8988T (cell line): ENCODE measurements at regions not wholly inside any gene's neighbourhood (a gene's known extent, or its start where the extent isn't known, plus 50 kb on each side); places are given as distances from the start of the nearest gene placed in this dataset.
"Not testable (repeated sequence)": the region's sequence is repeated elsewhere in the genome, so short reads cannot be mapped to it uniquely, and the experiment has no call there.

Source experiments
- DNase-seq: peaks from one replicate; pipeline ENCODE4 v3.0.0; 2011

GRCh38 chr2:144774809-144775208 lies 254.9 kb upstream of the ZEB2 start:
- DNase-seq = no peak

DNA sequence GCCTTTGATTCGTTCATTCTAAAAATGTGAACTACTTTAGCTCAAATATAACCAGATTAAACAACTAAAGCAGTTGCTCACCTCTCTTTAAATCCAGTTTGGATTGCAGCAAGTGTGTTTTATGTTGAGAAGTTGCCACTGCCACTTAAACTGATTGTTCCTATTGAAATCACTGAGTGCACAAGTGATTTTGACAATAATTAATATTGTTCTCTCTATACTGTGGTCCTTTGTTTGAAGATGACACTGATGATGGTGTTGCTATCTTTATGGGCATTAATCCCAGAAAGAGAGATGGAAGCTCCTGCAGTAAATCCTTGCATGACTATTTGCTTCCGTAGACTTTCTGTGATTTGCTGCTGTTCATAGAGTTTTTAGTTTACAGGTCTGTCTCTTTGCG lies 251.4 kb upstream of the ZEB2 start:
- DNase-seq = no peak

GRCh38 chr2:144770616-144771230 lies 250.8 kb upstream of the ZEB2 start:
- DNase-seq = no peak

GRCh38 chr2:144760939-144761338 lies 241.0 kb upstream of the ZEB2 start:
- not testable (repeated sequence) for DNase-seq

DNA sequence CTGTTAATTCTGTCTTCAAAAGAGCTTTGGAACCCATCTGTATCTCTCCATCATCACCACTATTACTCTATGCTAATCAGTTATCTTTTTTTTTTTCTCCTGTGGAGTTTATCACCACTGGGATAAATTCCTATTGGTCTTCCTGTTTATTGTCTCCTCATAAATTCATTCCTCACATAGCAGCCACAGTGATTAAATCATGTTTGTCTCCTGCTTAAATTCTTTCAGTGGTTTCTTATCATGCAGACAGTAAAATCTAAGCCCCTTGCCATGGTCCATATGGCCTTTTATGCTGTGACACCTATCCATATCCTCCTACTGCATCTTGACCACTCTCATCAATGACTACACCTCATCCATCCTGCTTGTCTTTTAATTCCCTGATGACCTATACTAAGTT lies 239.8 kb upstream of the ZEB2 start:
- no peak for DNase-seq

DNA sequence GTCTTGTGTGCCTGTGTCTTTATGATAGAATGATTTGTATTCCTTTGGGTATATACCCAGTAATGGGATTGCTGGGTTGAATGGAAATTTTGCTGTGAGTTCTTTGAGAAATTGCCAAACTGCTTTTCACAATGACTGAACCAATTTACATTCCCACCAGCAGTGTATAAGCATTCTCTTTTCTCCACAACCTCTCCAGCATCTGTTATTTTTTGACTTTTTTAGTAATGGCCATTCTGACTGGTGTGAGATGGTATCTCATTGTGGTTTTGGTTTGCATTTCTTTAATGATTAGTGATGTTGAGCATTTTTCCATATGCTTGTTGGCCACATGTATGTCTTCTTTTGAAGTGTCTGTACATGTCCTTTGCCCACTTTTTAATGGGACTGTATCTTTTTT lies 238.3 kb upstream of the ZEB2 start:
- DNase-seq = not testable (repeated sequence)

- no peak for DNase-seq
Measured at GRCh38 chr2:144753416-144753815, 233.5 kb upstream of the ZEB2 start.

DNA sequence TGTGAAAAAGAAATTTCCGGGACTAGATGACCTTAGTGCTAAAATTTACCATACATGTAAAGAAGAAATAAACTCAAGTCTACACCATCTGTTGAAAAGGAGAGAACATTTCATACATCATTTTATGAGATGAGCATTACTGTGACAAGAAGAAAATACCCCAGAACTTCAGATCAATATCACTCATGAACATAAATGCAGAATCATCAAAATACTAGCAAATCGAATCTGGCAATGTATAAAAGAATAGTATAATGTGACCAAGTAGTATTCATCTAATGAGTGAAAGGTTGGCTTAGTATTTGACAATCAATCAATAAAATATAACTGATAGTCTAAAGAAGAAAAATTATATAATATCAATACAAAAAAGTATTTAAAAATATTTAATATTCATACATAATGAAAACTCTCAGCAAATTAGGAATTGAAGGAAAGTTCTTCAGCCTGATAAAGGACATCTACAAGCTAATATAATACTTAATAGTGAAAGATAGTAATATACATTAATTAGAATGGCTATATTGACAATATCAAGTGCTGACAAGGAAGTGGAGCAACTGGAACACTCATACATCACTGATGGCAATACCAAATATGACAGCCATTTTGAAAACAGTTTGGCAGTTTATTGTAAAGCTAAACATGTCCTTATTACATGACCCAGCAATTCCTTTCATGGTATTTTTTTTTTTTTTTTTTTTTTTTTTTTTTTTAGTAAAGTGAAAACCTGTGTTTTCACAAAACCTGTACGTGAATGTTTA lies 231.4 kb upstream of the ZEB2 start:
- no peak for DNase-seq

DNA sequence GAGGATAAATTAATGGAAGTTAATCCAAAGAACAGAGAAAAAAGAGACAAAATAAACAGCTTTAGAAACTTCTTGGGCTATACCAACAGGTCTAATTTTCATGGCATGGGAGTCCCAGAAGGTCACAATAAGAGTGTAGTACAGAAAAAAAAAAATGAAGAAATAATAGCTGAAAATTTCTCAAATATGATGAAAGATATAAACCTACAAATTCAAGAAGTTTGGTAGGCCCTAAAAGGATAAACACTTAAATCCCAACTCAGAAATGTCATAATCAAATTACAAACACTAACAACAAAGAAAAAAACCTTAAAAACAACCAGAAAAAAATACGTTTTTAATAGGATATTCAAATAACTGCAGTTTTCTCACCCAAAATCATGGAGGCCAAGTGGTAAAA lies 229.3 kb upstream of the ZEB2 start:
- DNase-seq = no peak

DNA sequence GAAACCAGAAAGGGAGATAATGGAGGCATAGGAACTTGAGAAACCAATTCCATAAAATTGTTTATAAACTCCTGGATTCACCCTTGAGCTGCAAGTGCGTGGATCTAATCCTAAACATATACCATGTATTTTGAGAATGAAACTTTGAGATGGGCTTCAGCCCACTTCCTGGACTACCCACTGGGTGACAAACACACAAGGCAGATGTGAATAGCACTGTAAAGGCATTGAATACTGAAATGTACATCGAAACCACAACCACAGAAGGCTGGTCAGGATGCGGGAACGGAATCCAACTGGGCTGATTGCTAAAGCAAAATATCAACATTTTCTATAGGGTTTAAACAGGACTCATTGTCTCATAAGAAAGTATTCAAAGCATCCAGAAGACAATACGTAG lies 228.5 kb upstream of the ZEB2 start:
- no peak for DNase-seq

DNA sequence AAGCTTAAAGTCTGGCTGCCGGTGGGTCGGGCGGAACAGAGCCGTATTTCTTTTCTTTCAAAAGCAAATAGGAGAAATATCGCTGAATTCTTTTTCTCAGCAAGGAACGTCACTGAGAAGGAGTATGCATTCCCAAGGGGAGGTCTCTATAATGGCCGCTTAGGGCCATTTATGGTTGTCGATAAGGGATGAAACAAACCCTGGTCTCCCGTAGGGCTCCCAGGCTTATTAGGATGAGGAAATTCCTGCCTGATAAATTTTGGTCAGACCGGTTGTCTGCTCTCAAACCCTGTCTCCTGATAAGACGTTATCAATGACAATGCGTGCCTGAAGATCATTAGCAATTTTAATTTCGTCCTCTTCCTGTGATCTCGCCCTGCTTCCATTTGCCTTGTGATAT lies 227.7 kb upstream of the ZEB2 start:
- no peak for DNase-seq

DNA sequence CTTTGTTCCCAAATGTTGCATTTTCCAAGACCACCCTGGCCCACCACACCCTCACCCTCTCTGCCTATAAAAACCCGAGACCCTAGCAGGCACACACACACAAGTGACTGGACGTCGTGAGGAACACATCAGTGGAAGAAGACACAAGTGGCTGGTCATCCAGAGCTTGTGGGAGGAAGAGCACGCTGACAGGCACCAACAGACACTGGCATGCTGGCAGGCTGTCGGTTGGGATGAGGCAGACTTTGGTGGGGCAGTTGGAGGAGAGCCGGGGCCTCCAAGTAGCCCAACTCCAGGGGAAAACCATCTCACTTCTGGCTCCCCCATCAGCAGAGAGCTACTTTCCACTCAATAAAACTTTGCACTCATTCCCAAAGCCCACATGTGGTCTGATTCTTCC lies 225.5 kb upstream of the ZEB2 start:
- no peak for DNase-seq

DNA sequence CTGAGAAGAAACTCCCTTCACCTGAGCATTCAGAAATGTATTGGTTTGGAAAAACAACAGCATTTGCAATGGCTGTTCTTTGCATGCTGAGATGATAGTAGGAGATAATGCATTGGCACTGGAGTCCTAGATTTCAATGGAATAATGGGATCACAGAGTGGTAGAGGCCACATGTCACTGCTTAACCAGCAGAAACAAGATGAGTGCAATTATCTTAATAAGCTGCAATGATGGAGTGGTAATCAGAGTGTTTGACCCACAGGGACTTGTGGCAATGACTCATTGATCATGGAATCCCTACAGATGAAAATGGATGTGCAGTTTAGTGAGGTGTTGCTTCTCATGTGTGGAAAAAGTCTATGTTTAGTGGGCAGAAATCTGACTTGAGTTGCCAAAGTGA lies 218.8 kb upstream of the ZEB2 start:
- no peak for DNase-seq

GRCh38 chr2:144730711-144731110 lies 210.8 kb upstream of the ZEB2 start:
- DNase-seq = no peak

- not testable (repeated sequence) for DNase-seq
Measured at GRCh38 chr2:144724460-144724859, 204.5 kb upstream of the ZEB2 start.

DNA sequence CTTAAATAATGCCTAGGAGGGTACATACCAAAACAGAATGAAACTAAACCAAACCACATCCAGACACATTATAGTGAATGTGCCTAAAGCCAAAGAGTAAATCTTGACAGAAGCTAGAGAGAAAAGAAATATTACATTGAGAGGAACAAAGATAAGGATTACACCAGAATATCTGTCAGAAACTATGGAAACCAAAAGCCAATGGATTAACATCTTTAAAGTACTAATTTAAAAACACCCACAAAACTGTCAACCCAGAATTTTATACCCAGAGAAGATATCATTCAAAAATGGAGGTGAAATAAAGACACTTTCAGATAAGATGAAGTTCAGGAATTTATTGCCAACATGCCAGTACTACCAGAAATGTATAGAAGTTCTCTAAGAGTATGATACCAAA lies 198.5 kb upstream of the ZEB2 start:
- DNase-seq = no peak

DNA sequence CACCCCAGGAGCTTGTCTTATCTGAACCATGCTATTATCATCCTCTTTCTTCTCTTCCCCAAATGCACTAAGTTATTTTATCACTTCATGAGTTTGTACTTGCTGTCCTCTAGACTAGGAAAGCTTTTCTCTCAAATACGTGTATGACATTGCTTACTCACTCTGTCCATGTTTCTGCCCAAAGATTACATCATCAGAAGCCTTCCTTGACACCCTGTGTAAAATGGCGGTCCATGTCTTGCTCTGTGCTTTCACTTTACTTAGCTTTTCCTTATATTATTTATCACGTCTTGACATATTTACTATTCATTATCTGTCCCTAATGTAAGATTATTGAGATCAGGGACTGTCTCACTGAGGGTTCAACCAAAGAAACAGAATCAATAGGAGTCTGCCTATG lies 196.1 kb upstream of the ZEB2 start:
- no peak for DNase-seq

DNA sequence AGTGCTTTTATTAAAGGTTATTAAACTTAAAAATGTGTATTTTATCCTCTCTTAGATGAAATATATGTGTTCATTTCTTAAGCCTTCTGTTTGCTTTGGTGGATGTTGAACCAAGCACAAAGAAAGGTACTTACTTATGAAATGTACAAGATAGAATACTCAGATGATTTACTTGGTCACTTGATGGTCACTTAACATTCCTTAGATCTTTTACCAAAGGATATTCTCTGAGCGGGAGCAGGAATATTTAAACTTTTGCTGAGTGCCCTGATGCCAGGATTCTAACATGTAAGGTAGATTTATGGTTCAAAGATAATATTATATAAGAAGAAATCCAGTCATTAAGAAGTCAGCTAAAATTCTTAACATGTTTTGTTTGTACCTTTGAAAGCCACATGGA lies 193.5 kb upstream of the ZEB2 start:
- DNase-seq = no peak

DNA sequence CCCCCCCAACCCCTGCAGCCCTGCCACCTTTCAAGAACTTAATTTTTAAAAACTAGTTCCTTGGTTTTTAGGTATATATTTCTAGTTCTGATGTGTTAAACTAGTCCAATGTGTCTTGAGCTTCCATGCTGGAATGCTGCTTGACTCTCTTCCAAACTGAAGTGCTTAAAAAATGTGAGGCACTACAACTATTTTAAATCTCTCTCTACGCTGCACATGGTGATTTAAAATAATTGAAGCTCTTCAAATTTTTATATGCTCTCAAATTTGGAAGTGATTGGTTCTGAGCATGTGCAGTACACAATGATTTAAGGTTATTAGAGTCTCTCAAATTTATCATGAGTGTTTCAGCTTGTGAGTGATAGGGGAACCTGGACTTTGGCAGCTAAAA lies 192.6 kb upstream of the ZEB2 start:
- DNase-seq = no peak

DNA sequence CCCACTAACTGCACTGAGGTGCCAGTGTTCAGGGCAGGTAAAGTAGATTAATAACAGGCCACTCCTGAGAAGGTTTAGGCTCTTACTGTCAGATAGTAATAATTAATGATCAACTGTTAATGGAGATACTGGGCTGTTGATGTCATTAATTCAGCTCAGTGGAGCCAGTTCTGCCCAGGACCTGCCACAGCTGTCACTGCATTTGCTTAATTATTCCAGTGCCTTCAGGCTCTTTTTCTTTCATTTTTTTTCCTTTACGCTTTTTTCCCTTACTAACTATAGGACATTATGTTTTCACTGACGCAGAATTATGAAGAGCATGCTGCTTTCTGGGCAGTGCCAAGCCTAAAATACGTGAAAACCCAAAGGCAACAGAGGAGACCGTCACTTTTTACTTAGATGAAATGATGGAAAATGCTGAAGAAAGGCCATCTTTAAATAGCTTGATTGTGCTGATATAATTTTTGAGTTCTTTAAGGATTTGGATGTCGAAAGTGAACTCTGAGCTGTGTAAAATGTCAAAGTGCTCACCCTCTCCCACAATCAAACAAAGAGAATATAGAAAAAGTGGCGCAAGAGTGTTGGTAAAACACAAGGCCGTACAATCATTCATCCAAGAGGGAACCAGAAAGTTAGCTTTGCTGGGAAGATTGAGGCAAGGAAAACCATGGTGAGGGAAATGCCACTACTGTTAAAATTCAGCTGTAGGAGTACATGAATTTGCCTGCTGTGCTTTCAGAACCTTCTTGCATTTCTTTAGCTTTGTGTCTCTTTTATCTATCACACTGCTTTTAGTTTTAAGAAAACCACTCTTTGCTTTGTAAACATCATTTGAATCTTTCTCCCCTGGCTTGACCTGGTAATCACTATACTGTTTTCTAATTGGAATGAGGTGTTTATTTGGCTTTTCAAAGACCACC lies 192.0 kb upstream of the ZEB2 start:
- DNase-seq = no peak

DNA sequence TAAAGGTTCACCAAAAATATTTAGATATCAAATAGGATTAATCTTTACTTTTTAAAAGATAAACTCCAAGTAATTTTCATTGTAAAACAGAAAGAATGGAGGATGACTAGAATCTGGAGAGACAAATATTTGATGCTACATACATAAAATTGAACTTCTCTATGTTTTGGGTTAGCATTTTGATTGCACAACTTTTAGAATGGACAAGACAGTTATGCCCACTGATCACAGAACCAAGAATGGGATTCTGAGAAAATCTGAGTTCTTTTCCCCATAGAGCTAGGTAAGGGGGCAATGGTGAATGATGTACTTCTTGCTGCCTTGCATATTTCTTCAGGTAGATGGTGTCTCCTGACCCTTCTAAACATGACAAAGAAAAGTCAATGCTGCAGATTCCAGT lies 191.2 kb upstream of the ZEB2 start:
- no peak for DNase-seq

DNA sequence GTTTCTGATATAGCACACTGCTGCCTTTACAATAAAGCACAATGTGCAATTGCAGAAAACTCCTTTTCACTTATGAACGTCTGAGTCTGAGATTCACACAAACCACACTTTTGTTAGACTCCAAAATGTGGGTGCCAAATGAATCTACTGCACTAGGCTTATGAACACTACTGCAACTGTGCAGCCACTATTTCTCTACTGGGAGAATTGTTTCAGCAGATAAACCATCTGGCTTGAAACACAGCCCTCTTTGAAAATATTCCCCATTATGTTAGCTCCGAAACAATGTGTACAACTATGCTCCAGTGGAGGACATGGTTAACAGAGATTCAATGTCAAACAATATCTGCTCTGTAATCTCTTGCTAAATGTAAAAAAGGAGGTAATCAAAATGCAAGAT lies 188.7 kb upstream of the ZEB2 start:
- no peak for DNase-seq

DNA sequence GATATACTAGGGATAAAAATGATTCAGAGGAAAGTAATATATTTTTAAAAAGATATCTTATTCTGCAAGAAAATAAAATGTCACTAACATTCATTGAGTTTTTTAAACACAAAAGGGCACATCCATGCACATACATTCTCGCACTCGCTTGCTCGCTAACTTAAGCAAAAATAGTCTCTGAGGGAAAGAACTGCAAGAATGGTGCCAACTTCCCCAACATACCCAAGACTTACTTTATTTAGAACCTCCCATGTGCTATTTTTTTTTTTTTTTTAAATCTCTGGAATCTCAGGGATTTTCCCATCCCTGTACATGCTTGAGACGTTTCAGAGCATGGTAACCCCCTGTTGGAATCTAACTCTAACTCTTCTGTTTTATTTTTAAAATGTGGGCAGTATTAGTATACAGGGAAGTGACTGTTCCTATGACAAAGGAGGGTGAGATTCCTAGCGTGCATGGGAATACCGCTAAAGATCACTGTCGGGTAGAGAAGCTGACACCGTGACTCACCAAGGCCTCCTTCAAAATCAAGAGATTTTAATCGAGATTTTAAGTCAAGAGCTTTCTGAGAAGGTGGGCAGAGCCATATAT lies 187.9 kb upstream of the ZEB2 start:
- no peak for DNase-seq

DNA sequence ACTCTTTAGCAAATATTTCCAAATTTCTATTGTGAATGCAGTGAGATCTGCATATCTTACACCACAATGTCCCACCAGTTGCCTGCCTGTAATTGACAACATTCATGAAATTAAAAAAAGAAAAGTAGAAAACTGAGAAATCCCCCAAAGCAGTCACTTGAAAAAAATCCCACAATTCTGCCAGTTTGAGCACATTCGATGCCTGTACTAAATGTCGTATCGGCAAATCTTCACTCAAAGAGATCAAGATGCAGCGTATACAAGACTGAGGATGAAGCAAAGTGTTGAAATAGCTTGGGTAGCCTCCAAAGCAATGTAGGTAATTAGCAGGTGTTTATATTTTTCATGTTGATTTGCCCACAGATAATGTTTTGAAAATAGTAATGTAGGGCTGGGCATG lies 186.7 kb upstream of the ZEB2 start:
- DNase-seq = no peak
